K562 (cell line): ENCODE measurements at regions not wholly inside any gene's neighbourhood (a gene's known extent, or its start where the extent isn't known, plus 50 kb on each side); places are given as distances from the start of the nearest gene placed in this dataset.

Experiments
- ATAC-seq: fragments of 200-7000 bp; cut with Tn5 transposase; 3 replicates; pipeline ENCODE4 v1.9.1; 2020; ENCODE audit warnings: moderate library complexity
- BruUV-seq: library from RNA; stranded (reverse); fragments of 400-500 nt; replicated peaks from 2 replicates; lab custom pipeline; 2021; lab: Mats Ljungman, UMichigan
- CTCF ChIA-PET: fragments of 300-600 bp; formaldehyde crosslinking; extraction: SDS; loops from one replicate; lab custom pipeline; 2021; ENCODE audit warnings: low intra/inter-chr PET ratio; lab: Yijun Ruan, JAX
- POLR2A ChIA-PET: fragments of 300-600, 350-650 bp; sonication (Branson Sonifier 250); formaldehyde crosslinking; extraction: SDS; loops from one replicate; lab custom pipeline; 2021; ENCODE audit warnings: antibody characterized with exemption, inconsistent platforms; lab: Yijun Ruan, JAX
- DNase-seq, 4 experiments: peaks; one replicate each; pipeline versions ENCODE4 v3.0.0 to v3.0.0-alpha.2; 2011 to 2018; ENCODE audit warnings: low spot score in 3 of 4, mixed read lengths in 3 of 4; ENCODE audit errors: extremely low read depth in 1 of 4
- FAIRE-seq: peaks from 2 replicates; lab custom pipeline; 2011; peaks lifted over from hg19 to GRCh38; lab: Jason Lieb, UNC
- H2AFZ ChIP-seq: 2 replicates; pipeline ENCODE4 v1.6.0; 2011; ENCODE audit warnings: low read depth, low read length, control low read depth, inconsistent platforms
- H3K27ac ChIP-seq: fragments of 200-600 bp; 3 replicates; pipeline ENCODE4 v1.8.0; 2011; ENCODE audit warnings: low read depth, mild to moderate bottlenecking, control low read depth, inconsistent platforms, low read length, moderate library complexity, mixed read lengths; ENCODE audit errors: extremely low read depth
- H3K27me3 ChIP-seq, 2 experiments: fragments of 300-600 bp in 1 of 2; 2 replicates in 1 of 2; 3 replicates in 1 of 2; pipeline versions ENCODE4 v1.6.0 to v1.8.0; 2011; ENCODE audit warnings: inconsistent platforms in 2 of 2, low read length in 2 of 2, mild to moderate bottlenecking in 1 of 2, mixed read lengths in 1 of 2, moderate library complexity in 1 of 2; ENCODE audit not compliant: control insufficient read depth in 2 of 2, insufficient read depth in 2 of 2
- H3K36me3 ChIP-seq: fragments of 300-600 bp; 3 replicates; pipeline ENCODE4 v1.8.0; 2011; ENCODE audit warnings: mild to moderate bottlenecking, low read length, inconsistent platforms; ENCODE audit not compliant: control insufficient read depth, insufficient read depth
- H3K4me1 ChIP-seq, 2 experiments: fragments of 200-600 bp in 1 of 2; replicated peaks in 1 of 2; 2 replicates in 1 of 2; 3 replicates in 1 of 2; pipeline versions ENCODE4 v1.5.1 to v1.8.0; 2011; ENCODE audit warnings: inconsistent platforms in 2 of 2, low read length in 2 of 2, mild to moderate bottlenecking in 1 of 2, mixed read lengths in 1 of 2, moderate library complexity in 1 of 2; ENCODE audit not compliant: control insufficient read depth in 2 of 2, insufficient read depth in 2 of 2
- H3K4me2 ChIP-seq: 2 replicates; pipeline ENCODE4 v1.6.1; 2011; ENCODE audit warnings: low read length, control low read depth, inconsistent platforms, mixed read lengths; ENCODE audit not compliant: insufficient read depth
- H3K4me3 ChIP-seq: fragments of 200-600 bp; sonication (generic), shearing (Covaris generic); 2 replicates; pipeline ENCODE4 v1.5.1; 2016; ENCODE audit warnings: control low read depth, inconsistent platforms
- H3K79me2 ChIP-seq: fragments of 200-600 bp; 3 replicates; pipeline ENCODE4 v1.8.0; 2011; ENCODE audit warnings: low read length, inconsistent platforms; ENCODE audit not compliant: control insufficient read depth, insufficient read depth
- H3K9ac ChIP-seq, 2 experiments: 2 replicates each; pipeline versions ENCODE4 v1.6.0 to v1.6.1; 2011; ENCODE audit warnings: low read depth in 2 of 2, low read length in 2 of 2, control low read depth in 1 of 2, inconsistent platforms in 1 of 2, mild to moderate bottlenecking in 1 of 2, mixed read lengths in 1 of 2; ENCODE audit not compliant: insufficient read depth in 1 of 2
- H3K9me1 ChIP-seq: one replicate; pipeline ENCODE4 v1.6.0; 2011; ENCODE audit warnings: inconsistent platforms, mild to moderate bottlenecking, low read length, moderate library complexity; ENCODE audit not compliant: control insufficient read depth, insufficient read depth
- H3K9me3 ChIP-seq: replicated peaks from 2 replicates; pipeline ENCODE4 v1.5.1; 2011; ENCODE audit warnings: low read depth, low read length, inconsistent platforms; ENCODE audit not compliant: control insufficient read depth, insufficient read depth
- H4K20me1 ChIP-seq: replicated peaks from 2 replicates; pipeline ENCODE4 v1.6.1; 2011; ENCODE audit warnings: low read length, inconsistent platforms, mixed read lengths; ENCODE audit not compliant: control insufficient read depth, insufficient read depth
- HMG20B ChIP-seq: fragments of 250-450 bp; sonication (Bioruptor Pico); IDR thresholded peaks from 2 replicates; pipeline ENCODE4 v1.5.0; 2021; ENCODE audit warnings: mild to moderate bottlenecking
- KLF16 ChIP-seq: IDR thresholded peaks from 2 replicates; pipeline ENCODE4 v1.6.1; 2016; ENCODE audit warnings: antibody characterized with exemption
- NEUROD1 ChIP-seq: fragments of 150-350 bp; IDR thresholded peaks from 2 replicates; pipeline ENCODE4 v1.6.1; 2014; ENCODE audit warnings: borderline replicate concordance, low read length, low read depth; ENCODE audit not compliant: partially characterized antibody
- RFX1 ChIP-seq: fragments of 450-650 bp; IDR thresholded peaks from 2 replicates; pipeline ENCODE4 v1.6.1; 2016; ENCODE audit warnings: mild to moderate bottlenecking, moderate library complexity
- WGBS: fragments of 100-300 bp; shearing (Covaris generic); methylation state at CpG from one replicate; pipeline ENCODE4 v1.1.6; 2016; ENCODE audit warnings: low coverage, mixed read lengths; ENCODE audit not compliant: insufficient coverage; ENCODE audit errors: missing lambda C conversion rate; 5-methylcytosine and 5-hydroxymethylcytosine counted together
- in situ Hi-C: fragments of 300-500 bp; cut with MboI; formaldehyde crosslinking; loops from 4 replicates; pipeline ENCODE4 v1.15.0; 2018; ENCODE audit warnings: inconsistent platforms, mixed read lengths
- intact Hi-C: fragments of 100-400 bp; cut with micrococcal nuclease; formaldehyde crosslinking; loops from 2 replicates; pipeline ENCODE4 v1.14.2; 2022
- TF ChIP-seq, protein P1 (sequence below), 3 experiments: IDR thresholded peaks in 2 of 3; conservative IDR thresholded peaks in 1 of 3; 2 replicates each; pipeline ENCODE4 v1.5.1; 2011 to 2012; ENCODE audit warnings: low read length in 3 of 3, mild to moderate bottlenecking in 3 of 3, control low read depth in 2 of 3, improper control_type of control experiment in 1 of 3, inconsistent platforms in 1 of 3, low read depth in 1 of 3, mixed read lengths in 1 of 3, moderate library complexity in 1 of 3; ENCODE audit not compliant: insufficient read depth in 2 of 3
- TF ChIP-seq, protein P2 (sequence below), 2 experiments: fragments of 450-650 bp; formaldehyde crosslinking in 1 of 2; IDR thresholded peaks; 2 replicates each; pipeline versions ENCODE4 v1.4.0 to v1.6.1; 2014 to 2020; ENCODE audit warnings: mild to moderate bottlenecking in 2 of 2, borderline replicate concordance in 1 of 2, low read depth in 1 of 2
- TF ChIP-seq, protein P3 (sequence below): sonication (generic); formaldehyde crosslinking; IDR thresholded peaks from 2 replicates; pipeline ENCODE4 v1.8.1; 2022; ENCODE audit warnings: missing genetic modification reagents

DNA sequence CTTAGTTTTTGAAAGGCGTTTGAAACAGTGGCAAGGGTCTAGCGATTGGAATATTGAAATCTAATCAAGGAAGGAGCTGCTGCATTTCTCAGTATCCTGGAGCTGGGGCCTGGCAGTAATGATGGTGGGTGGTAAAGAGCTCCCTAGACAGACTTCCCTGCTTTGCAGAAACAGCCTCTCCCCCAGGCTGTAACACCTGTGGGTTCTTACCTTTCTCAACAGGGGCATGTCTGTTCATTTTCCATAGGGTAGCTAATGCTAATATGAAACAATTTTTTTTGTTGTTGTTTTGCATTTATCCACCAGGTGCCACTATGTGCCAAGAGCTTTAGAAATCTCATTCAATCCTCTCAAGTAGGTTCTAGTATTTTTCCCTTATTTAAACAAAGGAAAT is 345.5 kb downstream of the REEP3 start:
- Histone ChIP-seq H3K4me3 (no peak overlapping the region), H3K27me3 (no peaks in the 10 kb centered on the region), H3K36me3 (no peaks in the 10 kb centered on the region), H3K4me1 (no peaks in the 10 kb centered on the region), H3K79me2 (no peaks in the 10 kb centered on the region), H4K20me1 (no peaks in the 10 kb centered on the region), H3K4me2 (no peak overlapping the region), H3K9me3 (no peaks in the 10 kb centered on the region), H3K9me1 (no peaks in the 10 kb centered on the region), H3K9ac (no peak overlapping the region), H3K27ac (no peak overlapping the region), H2AFZ (no peak overlapping the region)
- BruUV-seq = no TSS peak
- DNase-seq (peak in 3 of 4 experiments; percentile 10 to 49 (median 45)), ATAC-seq (peak; percentile 74), FAIRE-seq (peak; percentile 58)
- POLR2A ChIA-PET = interaction anchor here (0.6 to 0.9 kb wide), 3 partner anchors 12 to 110 kb away, joined by 3 to 4 read pairs (median 3); no protein-coding TSS in a partner anchor
- CTCF ChIA-PET = interaction anchor here (2.5 kb wide), 1 partner anchor 110 kb away, joined by 17 read pairs; no protein-coding TSS in a partner anchor
- 0% methylated on average over 2 of the region's 2 CpGs for WGBS
- intact Hi-C loops (loop anchor here (1.0 to 5.0 kb wide), 2 partner anchors 110 to 166 kb away; no protein-coding TSS in a partner anchor), in situ Hi-C loops (no loop called here)
- TF ChIP-seq, protein P1, sequence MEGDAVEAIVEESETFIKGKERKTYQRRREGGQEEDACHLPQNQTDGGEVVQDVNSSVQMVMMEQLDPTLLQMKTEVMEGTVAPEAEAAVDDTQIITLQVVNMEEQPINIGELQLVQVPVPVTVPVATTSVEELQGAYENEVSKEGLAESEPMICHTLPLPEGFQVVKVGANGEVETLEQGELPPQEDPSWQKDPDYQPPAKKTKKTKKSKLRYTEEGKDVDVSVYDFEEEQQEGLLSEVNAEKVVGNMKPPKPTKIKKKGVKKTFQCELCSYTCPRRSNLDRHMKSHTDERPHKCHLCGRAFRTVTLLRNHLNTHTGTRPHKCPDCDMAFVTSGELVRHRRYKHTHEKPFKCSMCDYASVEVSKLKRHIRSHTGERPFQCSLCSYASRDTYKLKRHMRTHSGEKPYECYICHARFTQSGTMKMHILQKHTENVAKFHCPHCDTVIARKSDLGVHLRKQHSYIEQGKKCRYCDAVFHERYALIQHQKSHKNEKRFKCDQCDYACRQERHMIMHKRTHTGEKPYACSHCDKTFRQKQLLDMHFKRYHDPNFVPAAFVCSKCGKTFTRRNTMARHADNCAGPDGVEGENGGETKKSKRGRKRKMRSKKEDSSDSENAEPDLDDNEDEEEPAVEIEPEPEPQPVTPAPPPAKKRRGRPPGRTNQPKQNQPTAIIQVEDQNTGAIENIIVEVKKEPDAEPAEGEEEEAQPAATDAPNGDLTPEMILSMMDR (IDR thresholded peaks at IDR 0.05 in 2 of 3, conservative IDR thresholded peaks at IDR 0.05 in 1 of 3; ENCODE audit: insufficient read depth in 2 of 3, low read depth in 1 of 3, low read length in 3 of 3) = peak; percentile 12 to 45 (median 37); a peak in 4 of 6 replicates
- TF ChIP-seq, protein P2, sequence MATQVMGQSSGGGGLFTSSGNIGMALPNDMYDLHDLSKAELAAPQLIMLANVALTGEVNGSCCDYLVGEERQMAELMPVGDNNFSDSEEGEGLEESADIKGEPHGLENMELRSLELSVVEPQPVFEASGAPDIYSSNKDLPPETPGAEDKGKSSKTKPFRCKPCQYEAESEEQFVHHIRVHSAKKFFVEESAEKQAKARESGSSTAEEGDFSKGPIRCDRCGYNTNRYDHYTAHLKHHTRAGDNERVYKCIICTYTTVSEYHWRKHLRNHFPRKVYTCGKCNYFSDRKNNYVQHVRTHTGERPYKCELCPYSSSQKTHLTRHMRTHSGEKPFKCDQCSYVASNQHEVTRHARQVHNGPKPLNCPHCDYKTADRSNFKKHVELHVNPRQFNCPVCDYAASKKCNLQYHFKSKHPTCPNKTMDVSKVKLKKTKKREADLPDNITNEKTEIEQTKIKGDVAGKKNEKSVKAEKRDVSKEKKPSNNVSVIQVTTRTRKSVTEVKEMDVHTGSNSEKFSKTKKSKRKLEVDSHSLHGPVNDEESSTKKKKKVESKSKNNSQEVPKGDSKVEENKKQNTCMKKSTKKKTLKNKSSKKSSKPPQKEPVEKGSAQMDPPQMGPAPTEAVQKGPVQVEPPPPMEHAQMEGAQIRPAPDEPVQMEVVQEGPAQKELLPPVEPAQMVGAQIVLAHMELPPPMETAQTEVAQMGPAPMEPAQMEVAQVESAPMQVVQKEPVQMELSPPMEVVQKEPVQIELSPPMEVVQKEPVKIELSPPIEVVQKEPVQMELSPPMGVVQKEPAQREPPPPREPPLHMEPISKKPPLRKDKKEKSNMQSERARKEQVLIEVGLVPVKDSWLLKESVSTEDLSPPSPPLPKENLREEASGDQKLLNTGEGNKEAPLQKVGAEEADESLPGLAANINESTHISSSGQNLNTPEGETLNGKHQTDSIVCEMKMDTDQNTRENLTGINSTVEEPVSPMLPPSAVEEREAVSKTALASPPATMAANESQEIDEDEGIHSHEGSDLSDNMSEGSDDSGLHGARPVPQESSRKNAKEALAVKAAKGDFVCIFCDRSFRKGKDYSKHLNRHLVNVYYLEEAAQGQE (IDR thresholded peaks at IDR 0.05; ENCODE audit: borderline replicate concordance) = no peak
- TF ChIP-seq, protein P2 (CRISPR knock-in tag; IDR thresholded peaks at IDR 0.05; ENCODE audit: low read depth) = no peak
- TF ChIP-seq NEUROD1 (no peak), RFX1 (no peak), HMG20B (no peak), KLF16 (peak; percentile 3; the same call in 1 of the 2 replicates)
- TF ChIP-seq, protein P3, sequence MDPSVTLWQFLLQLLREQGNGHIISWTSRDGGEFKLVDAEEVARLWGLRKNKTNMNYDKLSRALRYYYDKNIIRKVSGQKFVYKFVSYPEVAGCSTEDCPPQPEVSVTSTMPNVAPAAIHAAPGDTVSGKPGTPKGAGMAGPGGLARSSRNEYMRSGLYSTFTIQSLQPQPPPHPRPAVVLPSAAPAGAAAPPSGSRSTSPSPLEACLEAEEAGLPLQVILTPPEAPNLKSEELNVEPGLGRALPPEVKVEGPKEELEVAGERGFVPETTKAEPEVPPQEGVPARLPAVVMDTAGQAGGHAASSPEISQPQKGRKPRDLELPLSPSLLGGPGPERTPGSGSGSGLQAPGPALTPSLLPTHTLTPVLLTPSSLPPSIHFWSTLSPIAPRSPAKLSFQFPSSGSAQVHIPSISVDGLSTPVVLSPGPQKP (CRISPR knock-in tag) = no peak
